Loucy (cell line): ENCODE measurements at regions not wholly inside any gene's neighbourhood (a gene's known extent, or its start where the extent isn't known, plus 50 kb on each side); places are given as distances from the start of the nearest gene placed in this dataset.

ENCODE experiments used
- H2AFZ ChIP-seq: fragments of 200-600 bp; sonication (generic); 2 replicates; pipeline ENCODE4 v1.6.0; 2016; ENCODE audit warnings: antibody characterized with exemption, mild to moderate bottlenecking, low read length, moderate library complexity
- H3F3A ChIP-seq: fragments of 200-600 bp; 2 replicates; pipeline ENCODE4 v1.6.0; 2016; ENCODE audit warnings: antibody characterized with exemption, low read depth, mild to moderate bottlenecking
- H3K27me3 ChIP-seq: fragments of 200-600 bp; sonication (generic); 2 replicates; pipeline ENCODE4 v1.6.1; 2014; ENCODE audit warnings: low read length, mild to moderate bottlenecking; ENCODE audit not compliant: insufficient read depth, poor library complexity, severe bottlenecking
- H3K36me3 ChIP-seq: fragments of 200-600 bp; sonication (generic); 2 replicates; pipeline ENCODE4 v1.6.1; 2016; ENCODE audit warnings: low read length; ENCODE audit not compliant: insufficient read depth
- H3K4me1 ChIP-seq: fragments of 200-600 bp; sonication (generic); 2 replicates; pipeline ENCODE4 v1.5.1; 2014; ENCODE audit warnings: low read length, mild to moderate bottlenecking; ENCODE audit not compliant: insufficient read depth, poor library complexity, severe bottlenecking
- H3K4me2 ChIP-seq: fragments of 200-600 bp; sonication (generic); 2 replicates; pipeline ENCODE4 v1.6.0; 2014; ENCODE audit warnings: antibody characterized with exemption, low read length, low read depth, mild to moderate bottlenecking; ENCODE audit not compliant: poor library complexity, severe bottlenecking
- H3K4me3 ChIP-seq: fragments of 200-600 bp; sonication (generic); 2 replicates; pipeline ENCODE4 v1.5.1; 2014; ENCODE audit warnings: low read length, mild to moderate bottlenecking, mixed read lengths; ENCODE audit not compliant: poor library complexity, severe bottlenecking
- H3K79me2 ChIP-seq: fragments of 200-600 bp; sonication (generic); 2 replicates; pipeline ENCODE4 v1.6.1; 2014; ENCODE audit warnings: low read length; ENCODE audit not compliant: insufficient read depth
- H3K9ac ChIP-seq: fragments of 200-600 bp; sonication (generic); 2 replicates; pipeline ENCODE4 v1.6.0; 2014; ENCODE audit warnings: mild to moderate bottlenecking, low read depth, low read length, moderate library complexity; ENCODE audit not compliant: poor library complexity, severe bottlenecking
- H3K9me2 ChIP-seq: fragments of 200-600 bp; sonication (generic); replicated peaks from 2 replicates; pipeline ENCODE4 v1.6.1; 2016; ENCODE audit warnings: low read depth, low read length, mixed read lengths
- H3K9me3 ChIP-seq: fragments of 200-600 bp; sonication (generic); 2 replicates; pipeline ENCODE4 v1.6.1; 2014; ENCODE audit warnings: mild to moderate bottlenecking, antibody characterized with exemption, low read length, low read depth; ENCODE audit not compliant: insufficient read depth
- H4K20me1 ChIP-seq: fragments of 200-600 bp; sonication (generic); 2 replicates; pipeline ENCODE4 v1.6.0; 2014; ENCODE audit warnings: antibody characterized with exemption, low read length, mild to moderate bottlenecking; ENCODE audit not compliant: insufficient read depth, poor library complexity, severe bottlenecking
- EZH2phosphoT487 ChIP-seq: fragments of 200-600 bp; IDR thresholded peaks from 2 replicates; pipeline ENCODE4 v1.6.1; 2018; ENCODE audit warnings: antibody characterized with exemption, mild to moderate bottlenecking, moderate library complexity, borderline replicate concordance
- TF ChIP-seq, protein P1 (sequence below): fragments of 200-600 bp; sonication (generic); conservative IDR thresholded peaks from 2 replicates; pipeline ENCODE4 v1.5.1; 2014; ENCODE audit warnings: mild to moderate bottlenecking, antibody characterized with exemption, low read length

DNA sequence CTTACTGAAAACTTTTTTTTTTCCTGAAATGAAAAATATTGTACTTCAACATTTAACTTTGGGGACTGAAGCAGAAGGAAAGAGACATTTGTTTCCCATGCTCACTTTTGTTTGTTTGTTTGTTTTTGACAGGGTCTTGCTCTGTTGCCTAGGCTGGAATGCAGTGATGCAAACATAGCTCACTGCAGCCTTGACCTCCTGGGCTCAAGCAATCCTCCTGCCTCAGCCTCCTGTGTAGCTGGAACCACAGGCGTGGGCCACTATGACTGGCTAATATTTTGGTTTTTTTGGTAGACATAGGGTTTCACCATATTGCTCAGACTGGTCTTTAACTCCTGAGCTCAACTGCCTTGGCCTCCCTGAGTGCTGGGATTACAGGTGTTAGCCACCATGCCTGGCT is 70.9 kb upstream of the SPTBN1 start:
- H3K4me2 ChIP-seq: no peak overlapping the region
- H2AFZ ChIP-seq: no peak overlapping the region
- no peak for TF ChIP-seq EZH2phosphoT487
- TF ChIP-seq, protein P1, sequence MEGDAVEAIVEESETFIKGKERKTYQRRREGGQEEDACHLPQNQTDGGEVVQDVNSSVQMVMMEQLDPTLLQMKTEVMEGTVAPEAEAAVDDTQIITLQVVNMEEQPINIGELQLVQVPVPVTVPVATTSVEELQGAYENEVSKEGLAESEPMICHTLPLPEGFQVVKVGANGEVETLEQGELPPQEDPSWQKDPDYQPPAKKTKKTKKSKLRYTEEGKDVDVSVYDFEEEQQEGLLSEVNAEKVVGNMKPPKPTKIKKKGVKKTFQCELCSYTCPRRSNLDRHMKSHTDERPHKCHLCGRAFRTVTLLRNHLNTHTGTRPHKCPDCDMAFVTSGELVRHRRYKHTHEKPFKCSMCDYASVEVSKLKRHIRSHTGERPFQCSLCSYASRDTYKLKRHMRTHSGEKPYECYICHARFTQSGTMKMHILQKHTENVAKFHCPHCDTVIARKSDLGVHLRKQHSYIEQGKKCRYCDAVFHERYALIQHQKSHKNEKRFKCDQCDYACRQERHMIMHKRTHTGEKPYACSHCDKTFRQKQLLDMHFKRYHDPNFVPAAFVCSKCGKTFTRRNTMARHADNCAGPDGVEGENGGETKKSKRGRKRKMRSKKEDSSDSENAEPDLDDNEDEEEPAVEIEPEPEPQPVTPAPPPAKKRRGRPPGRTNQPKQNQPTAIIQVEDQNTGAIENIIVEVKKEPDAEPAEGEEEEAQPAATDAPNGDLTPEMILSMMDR: no peak

DNA sequence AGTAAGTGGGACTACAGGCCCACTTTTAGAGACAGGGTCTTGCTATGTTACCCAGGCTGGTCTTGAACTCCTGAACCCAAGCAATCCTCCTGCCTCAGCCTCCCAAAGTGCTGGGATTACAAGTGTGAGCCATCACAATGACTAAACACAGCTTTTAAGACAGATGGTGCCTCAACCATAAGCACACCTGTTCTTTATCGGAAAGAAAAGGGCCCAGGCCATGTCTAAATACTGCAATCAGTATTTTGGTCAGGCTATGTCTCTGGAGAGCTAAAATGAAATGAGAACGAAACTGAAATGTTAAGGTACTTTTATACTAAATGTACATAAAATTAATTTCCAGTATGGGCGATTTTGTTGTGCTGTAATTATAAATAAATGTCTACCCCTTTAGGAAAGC is 69.5 kb upstream of the SPTBN1 start:
- no peak overlapping the region for H2AFZ ChIP-seq
- H3K27me3 ChIP-seq: peaks cover 9% of the 10 kb centered on the region
- H3K36me3 ChIP-seq: no peaks in the 10 kb centered on the region
- H3K9ac ChIP-seq: no peak overlapping the region
- no peaks in the 10 kb centered on the region for H3K9me2 ChIP-seq
- no peaks in the 10 kb centered on the region for H3K79me2 ChIP-seq
- TF ChIP-seq EZH2phosphoT487: no peak
- TF ChIP-seq, protein P1: no peak
- no peaks in the 10 kb centered on the region for H3K9me3 ChIP-seq
- H3F3A ChIP-seq: no peaks in the 10 kb centered on the region
- H3K4me2 ChIP-seq: no peak overlapping the region
- H4K20me1 ChIP-seq: no peaks in the 10 kb centered on the region
- no peak overlapping the region for H3K4me3 ChIP-seq
- H3K4me1 ChIP-seq: no peaks in the 10 kb centered on the region

More for the DNA sequence above, 70.9 kb upstream of the SPTBN1 start:
- Histone ChIP-seq H3K27me3 (no peaks in the 10 kb centered on the region), H3K4me3 (no peak overlapping the region), H4K20me1 (no peaks in the 10 kb centered on the region), H3K4me1 (no peaks in the 10 kb centered on the region), H3K79me2 (no peaks in the 10 kb centered on the region), H3K9me3 (no peaks in the 10 kb centered on the region), H3F3A (no peaks in the 10 kb centered on the region), H3K9me2 (no peaks in the 10 kb centered on the region), H3K36me3 (no peaks in the 10 kb centered on the region), H3K9ac (no peak overlapping the region)

DNA sequence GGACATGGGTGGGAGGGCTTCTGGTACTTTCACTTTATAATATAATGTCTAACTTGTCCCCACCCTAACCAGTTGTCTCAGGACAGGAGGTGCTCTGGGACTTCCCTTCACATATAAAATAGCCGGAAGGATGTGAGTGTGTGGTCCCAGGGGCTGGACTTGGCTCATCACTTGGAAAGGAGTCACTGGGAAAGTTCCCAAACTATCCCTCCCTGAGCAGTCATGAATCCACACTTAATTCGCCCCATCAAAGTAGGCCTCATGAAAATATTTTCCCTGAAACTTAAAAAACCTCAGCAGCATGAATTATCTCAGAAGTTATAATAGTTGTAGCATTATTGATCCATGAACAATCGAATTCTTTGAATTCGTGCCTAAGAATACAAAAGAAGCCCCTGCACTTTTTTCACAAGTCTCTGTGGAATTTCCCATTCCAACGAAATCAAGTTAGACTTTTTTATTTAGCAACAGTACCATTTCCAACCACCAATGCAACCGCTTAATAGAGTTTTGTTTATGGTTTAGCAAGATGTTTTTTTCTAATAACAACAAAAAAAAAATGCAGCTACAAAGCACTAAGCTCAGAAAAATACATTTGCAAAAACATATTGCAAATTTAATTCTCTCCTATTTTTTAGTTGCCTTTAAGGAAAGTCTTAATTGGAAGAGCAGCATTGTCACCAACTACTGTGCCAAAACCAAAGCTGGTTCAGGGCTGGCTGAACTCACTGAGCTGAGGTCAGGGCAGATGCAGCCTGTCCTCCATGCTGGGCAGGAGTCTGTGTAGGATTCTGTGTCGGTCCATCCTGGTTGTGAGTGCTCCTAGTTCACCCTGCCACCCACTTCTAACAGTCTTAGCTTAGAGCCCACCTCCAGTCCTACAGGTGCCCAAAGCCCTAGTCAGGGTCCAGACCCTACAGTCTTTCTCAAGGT is 68.8 kb upstream of the SPTBN1 start:
- Histone ChIP-seq H3K9me2 (no peaks in the 10 kb centered on the region), H3K9me3 (no peaks in the 10 kb centered on the region), H3K27me3 (peaks cover 9% of the 10 kb centered on the region), H4K20me1 (no peaks in the 10 kb centered on the region), H3K79me2 (no peaks in the 10 kb centered on the region), H3K36me3 (no peaks in the 10 kb centered on the region), H3F3A (no peaks in the 10 kb centered on the region), H3K9ac (no peak overlapping the region), H2AFZ (no peak overlapping the region), H3K4me1 (no peaks in the 10 kb centered on the region), H3K4me2 (no peak overlapping the region), H3K4me3 (no peak overlapping the region)
- TF ChIP-seq EZH2phosphoT487: no peak
- TF ChIP-seq, protein P1: no peak
